H1 (cell line): ENCODE measurements at regions not wholly inside any gene's neighbourhood (a gene's known extent, or its start where the extent isn't known, plus 50 kb on each side); places are given as distances from the start of the nearest gene placed in this dataset.

Experiments used
- CTCF ChIA-PET: fragments of 300-600 bp; sonication (Branson Sonifier 250); formaldehyde crosslinking; loops from one replicate; lab custom pipeline; 2021; ENCODE audit not compliant: partially characterized antibody; lab: Charles Lee
- POLR2A ChIA-PET: fragments of 300-600 bp; sonication (Branson Sonifier 250); formaldehyde crosslinking; loops from one replicate; lab custom pipeline; 2021; ENCODE audit warnings: inconsistent platforms; ENCODE audit not compliant: partially characterized antibody; lab: Charles Lee
- DNase-seq, 2 experiments: peaks; one replicate each; pipeline versions ENCODE4 v3.0.0 to v3.0.0-alpha.2; 2010 to 2022; ENCODE audit warnings: low spot score in 2 of 2, low read depth in 1 of 2, mixed read lengths in 1 of 2
- FAIRE-seq: peaks from 2 replicates; lab custom pipeline; 2011; peaks lifted over from hg19 to GRCh38; lab: Jason Lieb, UNC
- H2AFZ ChIP-seq: 2 replicates; pipeline ENCODE4 v1.8.1; 2012; ENCODE audit warnings: low read length, inconsistent platforms
- H2AK5ac ChIP-seq: 2 replicates; pipeline ENCODE4 v1.6.1; 2013; ENCODE audit warnings: low read depth, low read length
- H2BK120ac ChIP-seq: replicated peaks from 2 replicates; pipeline ENCODE3; 2013; ENCODE audit warnings: low read depth, low read length, inconsistent platforms
- H2BK12ac ChIP-seq: 2 replicates; pipeline ENCODE4 v1.6.1; 2013; ENCODE audit warnings: low read depth, low read length
- H2BK15ac ChIP-seq: 2 replicates; pipeline ENCODE4 v1.6.1; 2013; ENCODE audit warnings: low read length
- H2BK20ac ChIP-seq: 2 replicates; pipeline ENCODE4 v1.6.1; 2013; ENCODE audit warnings: low read length
- H2BK5ac ChIP-seq: 2 replicates; pipeline ENCODE4 v1.6.1; 2013; ENCODE audit warnings: low read depth, low read length
- H3K14ac ChIP-seq: 2 replicates; pipeline ENCODE4 v1.6.1; 2013; ENCODE audit warnings: inconsistent platforms; ENCODE audit not compliant: insufficient read length
- H3K18ac ChIP-seq: 2 replicates; pipeline ENCODE4 v1.6.1; 2013; ENCODE audit warnings: low read length; ENCODE audit errors: extremely low read depth
- H3K23ac ChIP-seq: 2 replicates; pipeline ENCODE4 v1.6.1; 2013; ENCODE audit warnings: inconsistent platforms; ENCODE audit not compliant: insufficient read length
- H3K23me2 ChIP-seq: 2 replicates; pipeline ENCODE4 v1.6.1; 2013; ENCODE audit warnings: low read depth, low read length
- H3K27ac ChIP-seq: 2 replicates; pipeline ENCODE4 v1.6.1; 2011; ENCODE audit warnings: low read depth, low read length, inconsistent platforms
- H3K27me3 ChIP-seq, 4 experiments: replicated peaks in 1 of 4; 1 replicate in 1 of 4; 2 replicates in 3 of 4; pipeline versions ENCODE4 v1.6.1 to v1.8.1; 2011 to 2013; ENCODE audit warnings: low read length in 3 of 4, mild to moderate bottlenecking in 3 of 4, inconsistent platforms in 2 of 4, mixed read lengths in 2 of 4, moderate library complexity in 1 of 4; ENCODE audit not compliant: control insufficient read depth in 3 of 4, insufficient read depth in 3 of 4; ENCODE audit errors: extremely low read depth in 1 of 4
- H3K36me3 ChIP-seq, 4 experiments: 2 replicates each; pipeline versions ENCODE4 v1.6.1 to v1.8.1; 2011 to 2013; ENCODE audit warnings: mild to moderate bottlenecking in 4 of 4, low read length in 3 of 4, moderate library complexity in 2 of 4, control low read depth in 1 of 4, inconsistent platforms in 1 of 4; ENCODE audit not compliant: insufficient read depth in 4 of 4, control insufficient read depth in 2 of 4
- H3K4ac ChIP-seq: replicated peaks from 2 replicates; pipeline ENCODE3; 2013; ENCODE audit warnings: low read length, low read depth, mixed read lengths, inconsistent platforms; ENCODE audit not compliant: insufficient read length
- H3K4me1 ChIP-seq, 4 experiments: replicated peaks in 1 of 4; 1 replicate in 1 of 4; 2 replicates in 3 of 4; pipeline versions ENCODE4 v1.6.1 to v1.8.1; 2011 to 2013; ENCODE audit warnings: low read length in 3 of 4, inconsistent platforms in 2 of 4, mixed read lengths in 1 of 4; ENCODE audit not compliant: insufficient read depth in 4 of 4, control insufficient read depth in 3 of 4
- H3K4me2 ChIP-seq, 2 experiments: 2 replicates each; pipeline versions ENCODE4 v1.6.1 to v1.8.1; 2011 to 2013; ENCODE audit warnings: low read depth in 2 of 2, low read length in 2 of 2, control low read depth in 1 of 2, inconsistent platforms in 1 of 2, mild to moderate bottlenecking in 1 of 2; ENCODE audit not compliant: insufficient read depth in 1 of 2
- H3K4me3 ChIP-seq, 4 experiments: fragments of 200-600, 300-600 bp in 1 of 4; sonication (generic), shearing (Covaris generic), sonication (Bioruptor Twin) in 1 of 4; 2 replicates each; pipeline versions ENCODE4 v1.5.1 to v1.8.1; 2011 to 2016; ENCODE audit warnings: low read length in 4 of 4, low read depth in 3 of 4, control low read depth in 2 of 4, inconsistent platforms in 2 of 4, mild to moderate bottlenecking in 2 of 4, mixed read lengths in 1 of 4, moderate library complexity in 1 of 4; ENCODE audit not compliant: insufficient read depth in 2 of 4; ENCODE audit errors: extremely low read depth in 1 of 4
- H3K56ac ChIP-seq: replicated peaks from 2 replicates; pipeline ENCODE3; 2013; ENCODE audit warnings: low read depth, mild to moderate bottlenecking, mixed read lengths, low read length, inconsistent platforms; ENCODE audit not compliant: insufficient read length
- H3K79me1 ChIP-seq: 2 replicates; pipeline ENCODE4 v1.6.1; 2013; ENCODE audit warnings: low read depth, low read length, control low read depth
- H3K79me2 ChIP-seq, 2 experiments: 2 replicates each; pipeline versions ENCODE4 v1.6.1 to v1.8.1; 2012 to 2013; ENCODE audit warnings: low read length in 2 of 2, mild to moderate bottlenecking in 2 of 2, inconsistent platforms in 1 of 2; ENCODE audit not compliant: insufficient read depth in 2 of 2, control insufficient read depth in 1 of 2
- H3K9ac ChIP-seq, 4 experiments: replicated peaks in 1 of 4; 1 replicate in 1 of 4; 2 replicates in 3 of 4; pipeline versions ENCODE4 v1.6.1 to v1.8.1; 2011 to 2013; ENCODE audit warnings: low read depth in 3 of 4, low read length in 3 of 4, control low read depth in 2 of 4, mild to moderate bottlenecking in 2 of 4, moderate library complexity in 2 of 4, inconsistent platforms in 1 of 4; ENCODE audit errors: extremely low read depth in 1 of 4
- H3K9me3 ChIP-seq, 2 experiments: 2 replicates each; pipeline versions ENCODE4 v1.6.1 to v1.8.1; 2012 to 2013; ENCODE audit warnings: mild to moderate bottlenecking in 2 of 2, moderate library complexity in 2 of 2, control low read depth in 1 of 2, inconsistent platforms in 1 of 2, low read depth in 1 of 2, low read length in 1 of 2, mixed read lengths in 1 of 2; ENCODE audit not compliant: insufficient read depth in 2 of 2
- H4K20me1 ChIP-seq, 2 experiments: replicated peaks in 1 of 2; 2 replicates each; pipeline versions ENCODE3 to v1.8.1; 2011 to 2013; ENCODE audit warnings: inconsistent platforms in 2 of 2, low read length in 2 of 2, mild to moderate bottlenecking in 1 of 2; ENCODE audit not compliant: insufficient read depth in 2 of 2, control insufficient read depth in 1 of 2
- H4K5ac ChIP-seq: 2 replicates; pipeline ENCODE4 v1.6.1; 2013; ENCODE audit warnings: low read length, low read depth, mixed read lengths, inconsistent platforms; ENCODE audit not compliant: insufficient read length
- H4K8ac ChIP-seq: 2 replicates; pipeline ENCODE4 v1.8.0; 2013; ENCODE audit warnings: mild to moderate bottlenecking, moderate library complexity, low read length, inconsistent platforms; ENCODE audit not compliant: insufficient read depth; ENCODE audit errors: extremely low read depth
- H4K91ac ChIP-seq: replicated peaks from 2 replicates; pipeline ENCODE3; 2013; ENCODE audit warnings: low read length, mixed read lengths, inconsistent platforms; ENCODE audit not compliant: insufficient read length
- BCL11A ChIP-seq, 2 experiments: IDR thresholded peaks; one replicate each; pipeline ENCODE4 v1.6.1; 2011; ENCODE audit warnings: low read depth in 2 of 2, low read length in 2 of 2, mild to moderate bottlenecking in 2 of 2
- GTF2F1 ChIP-seq: IDR thresholded peaks from 2 replicates; pipeline ENCODE4 v1.6.1; 2012; ENCODE audit warnings: low read depth, low read length, improper control_type of control experiment, borderline replicate concordance
- POU5F1 ChIP-seq: IDR thresholded peaks from 2 replicates; pipeline ENCODE4 v1.6.1; 2011; ENCODE audit warnings: low read depth, mild to moderate bottlenecking, low read length, moderate library complexity
- RAD21 ChIP-seq, 2 experiments: IDR thresholded peaks in 1 of 2; conservative IDR thresholded peaks in 1 of 2; 2 replicates each; pipeline ENCODE4 v1.6.1; 2011; ENCODE audit warnings: low read depth in 2 of 2, low read length in 2 of 2, improper control_type of control experiment in 1 of 2, inconsistent platforms in 1 of 2, mild to moderate bottlenecking in 1 of 2, moderate library complexity in 1 of 2
- RFX5 ChIP-seq: IDR thresholded peaks from 2 replicates; pipeline ENCODE4 v1.6.1; 2011; ENCODE audit warnings: low read depth, low read length, improper control_type of control experiment, borderline replicate concordance
- WGBS, 2 experiments: shearing (Covaris generic) in 1 of 2; methylation state at CpG; one replicate each; pipeline versions ENCODE4 v1.1.6 to v1.1.7; 2013 to 2015; ENCODE audit warnings: low lambda C conversion rate in 2 of 2, mixed read lengths in 2 of 2, inconsistent platforms in 1 of 2, low coverage in 1 of 2, missing lambda C conversion rate in 1 of 2; ENCODE audit not compliant: insufficient replicate concordance in 2 of 2, insufficient coverage in 1 of 2, insufficient read length in 1 of 2; ENCODE audit errors: extremely low coverage in 1 of 2, missing lambda C conversion rate in 1 of 2; 5-methylcytosine and 5-hydroxymethylcytosine counted together
- TF ChIP-seq, protein P1 (sequence below): IDR thresholded peaks from 2 replicates; pipeline ENCODE4 v1.6.1; 2012; ENCODE audit warnings: inconsistent platforms
- TF ChIP-seq, protein P2 (sequence below), 3 experiments: IDR thresholded peaks; 1 replicate in 2 of 3; 2 replicates in 1 of 3; pipeline versions ENCODE4 v1.5.1 to v1.6.1; 2011; ENCODE audit warnings: low read length in 3 of 3, mild to moderate bottlenecking in 3 of 3, inconsistent platforms in 2 of 3, low read depth in 1 of 3, moderate library complexity in 1 of 3; ENCODE audit not compliant: insufficient read depth in 1 of 3; ENCODE audit errors: control extremely low read depth in 1 of 3

DNA sequence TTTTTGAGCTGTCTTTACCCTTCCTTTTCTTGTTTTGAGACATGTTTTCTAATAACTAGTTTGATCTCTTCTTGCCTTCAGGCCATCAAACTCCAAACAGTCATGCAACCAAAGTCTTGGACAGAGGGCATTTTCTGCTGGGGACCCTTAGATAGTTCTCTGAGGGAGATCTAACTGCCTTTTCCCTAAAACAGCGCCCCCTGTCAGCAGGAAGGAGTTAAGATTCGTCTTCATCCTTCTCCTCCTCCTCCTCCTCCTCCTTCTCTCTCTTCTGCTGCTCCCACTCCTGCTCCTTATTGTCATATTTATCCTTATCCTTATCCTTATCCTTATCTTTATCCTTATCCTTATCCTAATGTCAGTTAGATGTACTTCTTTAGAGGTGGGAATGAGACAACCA, 417.2 kb downstream of the TRAM1L1 start:
- H2AFZ ChIP-seq, result no peak overlapping the region
- no peaks in the 10 kb centered on the region for H3K36me3 ChIP-seq
- no peaks in the 10 kb centered on the region; a peak in 1 of 4 replicates for H3K9me3 ChIP-seq
- H3K23me2 ChIP-seq, result no peaks in the 10 kb centered on the region
- no peak overlapping the region for H2BK20ac ChIP-seq
- H2BK15ac ChIP-seq, result no peak overlapping the region
- H4K20me1 ChIP-seq, result no peaks in the 10 kb centered on the region
- no peak overlapping the region for H4K5ac ChIP-seq
- no peak overlapping the region for H3K56ac ChIP-seq
- H3K27me3 ChIP-seq, result no peaks in the 10 kb centered on the region
- H3K79me1 ChIP-seq, result no peaks in the 10 kb centered on the region
- ChIA-PET POLR2A (no interaction called here), CTCF (interaction anchor here (0.6 to 2.2 kb wide), 4 partner anchors 34 to 395 kb away, joined by 3 to 9 read pairs (median 4); no protein-coding TSS in a partner anchor)
- H2BK120ac ChIP-seq, result no peak overlapping the region
- H3K4me1 ChIP-seq, result no peaks in the 10 kb centered on the region
- H3K79me2 ChIP-seq, result no peaks in the 10 kb centered on the region
- no peak overlapping the region for H2BK5ac ChIP-seq
- no peak overlapping the region for H3K18ac ChIP-seq
- H2BK12ac ChIP-seq, result no peak overlapping the region
- FAIRE-seq (no peak), DNase-seq (peak in 1 of 2 experiments; percentile 51)
- H3K14ac ChIP-seq, result no peak overlapping the region
- H4K91ac ChIP-seq, result no peak overlapping the region
- no peak overlapping the region for H3K9ac ChIP-seq
- H2AK5ac ChIP-seq, result no peak overlapping the region
- 45% methylated on average over 2 of the region's 2 CpGs; no CpG with 5 or more reads in 1 of the 2 experiments for WGBS, 2 experiments
- H3K23ac ChIP-seq, result no peak overlapping the region
- TF ChIP-seq POU5F1, result no peak
- TF ChIP-seq, protein P1, sequence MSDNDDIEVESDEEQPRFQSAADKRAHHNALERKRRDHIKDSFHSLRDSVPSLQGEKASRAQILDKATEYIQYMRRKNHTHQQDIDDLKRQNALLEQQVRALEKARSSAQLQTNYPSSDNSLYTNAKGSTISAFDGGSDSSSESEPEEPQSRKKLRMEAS, result no peak
- TF ChIP-seq BCL11A (IDR thresholded peaks at IDR 0.05; ENCODE audit: low read depth in 2 of 2, low read length in 2 of 2), result no peak
- no peak for TF ChIP-seq RFX5
- peak; percentile 39 to 46 for TF ChIP-seq RAD21 (IDR thresholded peaks at IDR 0.05 in 1 of 2, conservative IDR thresholded peaks at IDR 0.05 in 1 of 2; ENCODE audit: low read depth in 2 of 2, low read length in 2 of 2)
- TF ChIP-seq, protein P2, sequence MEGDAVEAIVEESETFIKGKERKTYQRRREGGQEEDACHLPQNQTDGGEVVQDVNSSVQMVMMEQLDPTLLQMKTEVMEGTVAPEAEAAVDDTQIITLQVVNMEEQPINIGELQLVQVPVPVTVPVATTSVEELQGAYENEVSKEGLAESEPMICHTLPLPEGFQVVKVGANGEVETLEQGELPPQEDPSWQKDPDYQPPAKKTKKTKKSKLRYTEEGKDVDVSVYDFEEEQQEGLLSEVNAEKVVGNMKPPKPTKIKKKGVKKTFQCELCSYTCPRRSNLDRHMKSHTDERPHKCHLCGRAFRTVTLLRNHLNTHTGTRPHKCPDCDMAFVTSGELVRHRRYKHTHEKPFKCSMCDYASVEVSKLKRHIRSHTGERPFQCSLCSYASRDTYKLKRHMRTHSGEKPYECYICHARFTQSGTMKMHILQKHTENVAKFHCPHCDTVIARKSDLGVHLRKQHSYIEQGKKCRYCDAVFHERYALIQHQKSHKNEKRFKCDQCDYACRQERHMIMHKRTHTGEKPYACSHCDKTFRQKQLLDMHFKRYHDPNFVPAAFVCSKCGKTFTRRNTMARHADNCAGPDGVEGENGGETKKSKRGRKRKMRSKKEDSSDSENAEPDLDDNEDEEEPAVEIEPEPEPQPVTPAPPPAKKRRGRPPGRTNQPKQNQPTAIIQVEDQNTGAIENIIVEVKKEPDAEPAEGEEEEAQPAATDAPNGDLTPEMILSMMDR (IDR thresholded peaks at IDR 0.05; ENCODE audit: control extremely low read depth in 1 of 3, insufficient read depth in 1 of 3, low read depth in 1 of 3, low read length in 3 of 3), result peak; percentile 32 to 66 (median 39); a peak in 3 of 4 replicates
- TF ChIP-seq GTF2F1, result no peak
- H3K4ac ChIP-seq, result no peak overlapping the region
- H4K8ac ChIP-seq, result no peak overlapping the region
- no peak overlapping the region for H3K4me2 ChIP-seq
- H3K27ac ChIP-seq, result no peak overlapping the region
- no peak overlapping the region for H3K4me3 ChIP-seq
